ENCODE measurements at regions not wholly inside any gene's neighbourhood (a gene's known extent, or its start where the extent isn't known, plus 50 kb on each side); places are given as distances from the start of the nearest gene placed in this dataset.

DNA sequence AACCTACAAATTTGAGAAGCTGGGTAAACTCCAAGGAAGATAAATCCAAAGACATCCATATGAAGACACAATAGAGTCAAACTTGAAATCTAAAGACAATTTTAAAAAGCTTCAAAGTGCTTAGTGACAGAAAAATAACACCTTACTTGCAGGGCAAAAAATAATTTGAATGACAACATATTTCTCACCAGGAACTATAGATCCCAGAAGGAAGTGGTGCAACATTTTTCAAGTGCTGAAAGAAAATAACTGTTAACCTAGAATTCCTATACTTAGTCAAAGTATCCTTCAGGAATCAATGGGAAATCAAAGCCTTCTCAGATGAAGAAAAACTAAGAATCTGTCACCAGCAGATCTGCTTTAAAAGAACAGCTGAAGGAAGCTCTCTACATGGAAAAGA, 184.4 kb downstream of the HLX start:
- TF ChIP-seq, protein P1, sequence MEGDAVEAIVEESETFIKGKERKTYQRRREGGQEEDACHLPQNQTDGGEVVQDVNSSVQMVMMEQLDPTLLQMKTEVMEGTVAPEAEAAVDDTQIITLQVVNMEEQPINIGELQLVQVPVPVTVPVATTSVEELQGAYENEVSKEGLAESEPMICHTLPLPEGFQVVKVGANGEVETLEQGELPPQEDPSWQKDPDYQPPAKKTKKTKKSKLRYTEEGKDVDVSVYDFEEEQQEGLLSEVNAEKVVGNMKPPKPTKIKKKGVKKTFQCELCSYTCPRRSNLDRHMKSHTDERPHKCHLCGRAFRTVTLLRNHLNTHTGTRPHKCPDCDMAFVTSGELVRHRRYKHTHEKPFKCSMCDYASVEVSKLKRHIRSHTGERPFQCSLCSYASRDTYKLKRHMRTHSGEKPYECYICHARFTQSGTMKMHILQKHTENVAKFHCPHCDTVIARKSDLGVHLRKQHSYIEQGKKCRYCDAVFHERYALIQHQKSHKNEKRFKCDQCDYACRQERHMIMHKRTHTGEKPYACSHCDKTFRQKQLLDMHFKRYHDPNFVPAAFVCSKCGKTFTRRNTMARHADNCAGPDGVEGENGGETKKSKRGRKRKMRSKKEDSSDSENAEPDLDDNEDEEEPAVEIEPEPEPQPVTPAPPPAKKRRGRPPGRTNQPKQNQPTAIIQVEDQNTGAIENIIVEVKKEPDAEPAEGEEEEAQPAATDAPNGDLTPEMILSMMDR (IDR thresholded peaks at IDR 0.05; ENCODE audit: low read length) = no peak
- no peak for TF ChIP-seq EZH2 (IDR thresholded peaks at IDR 0.05; ENCODE audit: borderline replicate concordance, low read length)
